GM21717 (cell line): ENCODE measurements at regions not wholly inside any gene's neighbourhood (a gene's known extent, or its start where the extent isn't known, plus 50 kb on each side); places are given as distances from the start of the nearest gene placed in this dataset.

Experiments used
- ATAC-seq: cut with Tn5 transposase; IDR thresholded peaks from one replicate; pipeline ENCODE4 v1.9.1; 2021; ENCODE audit warnings: mild to moderate bottlenecking, moderate library complexity; ENCODE audit not compliant: unreplicated experiment

GRCh38 chr4:185862340-185862739, 50.3 kb upstream of the SORBS2 start:
- no peak for ATAC-seq

GRCh38 chr4:185863946-185864345, 52.0 kb upstream of the SORBS2 start:
- ATAC-seq: no peak

GRCh38 chr4:185865901-185866328, 53.9 kb upstream of the SORBS2 start:
- no peak for ATAC-seq

- ATAC-seq: no peak
Observed at GRCh38 chr4:185867770-185868169, 55.8 kb upstream of the SORBS2 start.

GRCh38 chr4:185868983-185869382, 57.0 kb upstream of the SORBS2 start:
- no peak for ATAC-seq

GRCh38 chr4:185869427-185869826, 57.4 kb upstream of the SORBS2 start:
- no peak for ATAC-seq

GRCh38 chr4:185870366-185870765, 58.4 kb upstream of the SORBS2 start:
- ATAC-seq: no peak

- no peak for ATAC-seq
Observed at GRCh38 chr4:185872747-185873380, 60.9 kb upstream of the SORBS2 start.

GRCh38 chr4:185874516-185875230, 62.7 kb upstream of the SORBS2 start:
- ATAC-seq: no peak

GRCh38 chr4:185875316-185875907, 63.4 kb upstream of the SORBS2 start:
- no peak for ATAC-seq

- ATAC-seq: no peak
Observed at GRCh38 chr4:185878633-185879032, 66.6 kb upstream of the SORBS2 start.

GRCh38 chr4:185879666-185880312, 67.8 kb upstream of the SORBS2 start:
- ATAC-seq: no peak

GRCh38 chr4:185880571-185880970, 68.6 kb upstream of the SORBS2 start:
- no peak for ATAC-seq

GRCh38 chr4:185881430-185881829, 69.4 kb upstream of the SORBS2 start:
- ATAC-seq: no peak

- ATAC-seq: no peak
Observed at GRCh38 chr4:185883591-185883990, 71.6 kb upstream of the SORBS2 start.

- ATAC-seq: no peak
Observed at GRCh38 chr4:185885075-185885474, 73.1 kb upstream of the SORBS2 start.

GRCh38 chr4:185885604-185886003, 73.6 kb upstream of the SORBS2 start:
- no peak for ATAC-seq

- no peak for ATAC-seq
Observed at GRCh38 chr4:185886832-185887524, 75.0 kb upstream of the SORBS2 start.

- no peak for ATAC-seq
Observed at GRCh38 chr4:185888676-185889075, 76.7 kb upstream of the SORBS2 start.

GRCh38 chr4:185889585-185889984, 77.6 kb upstream of the SORBS2 start:
- ATAC-seq: no peak

GRCh38 chr4:185890196-185890595, 78.2 kb upstream of the SORBS2 start:
- ATAC-seq: no peak
